Astrocyte (in vitro differentiated cells and primary cell): ENCODE measurements at regions not wholly inside any gene's neighbourhood (a gene's known extent, or its start where the extent isn't known, plus 50 kb on each side); places are given as distances from the start of the nearest gene placed in this dataset.

ENCODE experiments used
- CTCF ChIP-seq: IDR thresholded peaks from 2 replicates; pipeline ENCODE4 v1.5.1; 2011; ENCODE audit warnings: low read depth, mild to moderate bottlenecking, inconsistent platforms, low read length, moderate library complexity; ENCODE audit not compliant: insufficient read depth
- EZH2 ChIP-seq: IDR thresholded peaks from 2 replicates; pipeline ENCODE4 v1.6.1; 2012; ENCODE audit warnings: mild to moderate bottlenecking, low read length, inconsistent platforms; ENCODE audit not compliant: insufficient read depth

DNA sequence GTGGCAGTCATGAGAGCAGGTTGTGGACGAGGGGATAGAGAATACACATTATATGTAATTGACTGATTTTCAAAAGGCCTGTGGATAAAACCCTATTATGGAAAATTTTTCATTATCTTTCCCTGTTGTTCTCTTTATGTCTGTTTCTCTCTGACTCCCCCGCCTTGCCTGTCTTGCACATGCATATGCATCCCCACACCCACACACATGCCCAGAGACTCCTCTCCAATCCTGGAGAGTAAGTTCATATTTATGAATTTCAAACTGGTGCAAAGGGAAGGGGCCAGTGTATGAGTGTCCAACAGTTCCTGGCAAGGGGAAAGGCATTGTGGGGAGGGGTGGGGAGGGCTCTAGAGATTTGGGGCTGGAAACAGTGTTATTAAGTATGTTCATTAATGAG, 60.8 kb upstream of the ARHGAP36 start:
- TF ChIP-seq EZH2 (no peak), CTCF (no peak)
